Esophagus muscularis mucosa (tissue), 4 donors: ENCODE measurements at regions not wholly inside any gene's neighbourhood (a gene's known extent, or its start where the extent isn't known, plus 50 kb on each side); places are given as distances from the start of the nearest gene placed in this dataset.

Source experiments
- DNase-seq: peaks from one replicate; pipeline ENCODE4 v3.0.0-alpha.2; 2017; ENCODE audit errors: extremely low spot score
- H3K27ac ChIP-seq, 4 donors: fragments of 200-600 bp; sonication (generic); replicated peaks in 1 of 4; 1 replicate in 3 of 4; 2 replicates in 1 of 4; pipeline ENCODE4 v1.5.1; 2016 to 2019; ENCODE audit warnings: mild to moderate bottlenecking in 1 of 4
- H3K27me3 ChIP-seq, 4 donors: fragments of 200-600 bp; sonication (generic); one replicate each; pipeline versions ENCODE4 v1.5.1 to v1.6.0; 2016 to 2019
- H3K36me3 ChIP-seq, 4 donors: fragments of 200-600 bp; sonication (generic); one replicate each; pipeline ENCODE4 v1.5.1; 2016 to 2019
- H3K4me1 ChIP-seq, 4 donors: fragments of 200-600 bp; sonication (generic); one replicate each; pipeline ENCODE4 v1.5.1; 2016 to 2019
- H3K4me3 ChIP-seq, 4 donors: fragments of 200-600 bp; sonication (generic); 1 replicate in 2 of 4; 2 replicates in 2 of 4; pipeline ENCODE4 v1.5.1; 2016 to 2019; ENCODE audit warnings: mild to moderate bottlenecking in 4 of 4, moderate library complexity in 1 of 4
- H3K9me3 ChIP-seq, 4 donors: fragments of 200-600 bp; sonication (generic); 1 replicate in 3 of 4; 2 replicates in 1 of 4; pipeline ENCODE4 v1.5.1; 2016 to 2019
- CTCF ChIP-seq, 3 experiments: fragments of 200-600 bp in 2 of 3; fragments of 450-650 bp in 1 of 3; sonication (generic) in 2 of 3; IDR thresholded peaks; one replicate each; pipeline ENCODE4 v1.5.1; 2017 to 2019; ENCODE audit warnings: antibody characterized with exemption in 3 of 3, mild to moderate bottlenecking in 2 of 3, moderate library complexity in 1 of 3
- EP300 ChIP-seq: sonication (generic); formaldehyde crosslinking; IDR thresholded peaks from one replicate; pipeline ENCODE4 v1.6.1; 2017; ENCODE audit warnings: antibody characterized with exemption
- POLR2A ChIP-seq: fragments of 450-650 bp; IDR thresholded peaks from one replicate; pipeline ENCODE4 v1.6.1; 2017; ENCODE audit warnings: antibody characterized with exemption, moderate library complexity, mild to moderate bottlenecking, low read depth
- POLR2AphosphoS5 ChIP-seq, 2 donors: sonication (generic); formaldehyde crosslinking; IDR thresholded peaks; one replicate each; pipeline ENCODE4 v1.6.1; 2017; ENCODE audit warnings: antibody characterized with exemption in 2 of 2
- WGBS: methylation state at CpG from one replicate; pipeline ENCODE4 v1.1.5; 2018; 5-methylcytosine and 5-hydroxymethylcytosine counted together
- intact Hi-C: fragments of 100-400 bp; cut with DNase I; formaldehyde crosslinking; loops from one replicate; pipeline ENCODE4 v1.15.1; 2023

GRCh38 chr10:118483496-118483895 lies 112.0 kb downstream of the PRLHR start:
- TF ChIP-seq POLR2AphosphoS5 (IDR thresholded peaks at IDR 0.05), result no peak
- TF ChIP-seq CTCF (IDR thresholded peaks at IDR 0.05), result no peak
- TF ChIP-seq POLR2A, result no peak
- TF ChIP-seq EP300, result no peak
- H3K27me3 ChIP-seq, result peaks cover 0 to 5% (median 0%) of the 10 kb centered on the region in 4 donors
- H3K4me3 ChIP-seq, result no peak overlapping the region
- intact Hi-C loops, result no loop called here
- no peak overlapping the region for H3K27ac ChIP-seq
- H3K36me3 ChIP-seq, result no peaks in the 10 kb centered on the region
- no peak for DNase-seq
- no peaks in the 10 kb centered on the region for H3K9me3 ChIP-seq
- 86% methylated on average over 6 of the region's 6 CpGs for WGBS
- H3K4me1 ChIP-seq, result no peaks in the 10 kb centered on the region

GRCh38 chr10:118482393-118483331 lies 112.8 kb downstream of the PRLHR start:
- Histone ChIP-seq H3K36me3 (no peaks in the 10 kb centered on the region), H3K9me3 (no peaks in the 10 kb centered on the region), H3K4me1 (no peaks in the 10 kb centered on the region), H3K4me3 (no peak overlapping the region), H3K27me3 (peaks cover 0 to 5% (median 0%) of the 10 kb centered on the region in 4 donors), H3K27ac (no peak overlapping the region)
- intact Hi-C loops, result no loop called here
- WGBS, result 47% methylated on average over 17 of the region's 17 CpGs
- DNase-seq, result no peak
- TF ChIP-seq POLR2A (no peak), POLR2AphosphoS5 (IDR thresholded peaks at IDR 0.05) (no peak)

GRCh38 chr10:118481871-118482270 lies 113.6 kb downstream of the PRLHR start:
- Histone ChIP-seq H3K4me1 (no peaks in the 10 kb centered on the region), H3K27ac (no peak overlapping the region), H3K27me3 (peaks cover 0 to 5% (median 0%) of the 10 kb centered on the region in 4 donors), H3K9me3 (no peaks in the 10 kb centered on the region), H3K4me3 (no peak overlapping the region), H3K36me3 (no peaks in the 10 kb centered on the region)
- TF ChIP-seq POLR2A (no peak), POLR2AphosphoS5 (IDR thresholded peaks at IDR 0.05) (no peak), CTCF (IDR thresholded peaks at IDR 0.05) (no peak), EP300 (no peak)
- 81% methylated on average over 6 of the region's 6 CpGs for WGBS
- intact Hi-C loops, result no loop called here
- DNase-seq, result no peak

GRCh38 chr10:118475214-118475613 lies 120.2 kb downstream of the PRLHR start:
- peaks cover 0 to 15% (median 0%) of the 10 kb centered on the region in 4 donors for H3K27me3 ChIP-seq
- no peaks in the 10 kb centered on the region for H3K36me3 ChIP-seq
- WGBS, result 78% methylated on average over 6 of the region's 6 CpGs
- no peak for TF ChIP-seq EP300
- TF ChIP-seq POLR2AphosphoS5 (IDR thresholded peaks at IDR 0.05), result no peak
- TF ChIP-seq CTCF (IDR thresholded peaks at IDR 0.05), result no peak
- TF ChIP-seq POLR2A, result no peak
- DNase-seq, result no peak
- H3K27ac ChIP-seq, result no peak overlapping the region
- H3K9me3 ChIP-seq, result peaks cover 0 to 12% (median 2%) of the 10 kb centered on the region in 4 donors
- intact Hi-C loops, result no loop called here
- H3K4me1 ChIP-seq, result no peaks in the 10 kb centered on the region
- H3K4me3 ChIP-seq, result no peak overlapping the region

- Histone ChIP-seq H3K4me1 (no peaks in the 10 kb centered on the region), H3K27ac (no peak overlapping the region), H3K9me3 (peaks cover 0 to 12% (median 2%) of the 10 kb centered on the region in 4 donors), H3K36me3 (no peaks in the 10 kb centered on the region), H3K4me3 (no peak overlapping the region), H3K27me3 (peaks cover 0 to 20% (median 0%) of the 10 kb centered on the region in 4 donors)
- 90% methylated on average over 6 of the region's 6 CpGs for whole genome bisulfite sequencing
- intact Hi-C loops, result no loop called here
- DNase-seq, result no peak
- TF ChIP-seq POLR2AphosphoS5 (IDR thresholded peaks at IDR 0.05) (no peak), EP300 (no peak), POLR2A (no peak), CTCF (IDR thresholded peaks at IDR 0.05) (no peak)
These were observed 121.3 kb downstream of the PRLHR start for GRCh38 chr10:118474111-118474510.
